Type B pancreatic cell (in vitro differentiated cells): ENCODE measurements at regions not wholly inside any gene's neighbourhood (a gene's known extent, or its start where the extent isn't known, plus 50 kb on each side); places are given as distances from the start of the nearest gene placed in this dataset.

Source experiments
- DNase-seq: peaks from one replicate; pipeline ENCODE4 v3.0.0; 2021; ENCODE audit warnings: mixed read lengths; ENCODE audit not compliant: unreplicated experiment; ENCODE audit errors: extremely low spot score
- H3K27ac Mint-ChIP-seq: 2 replicates; pipeline ENCODE4 v1.8.0; 2021; ENCODE audit warnings: mild to moderate bottlenecking, mixed read lengths
- H3K27me3 Mint-ChIP-seq: 2 replicates; pipeline ENCODE4 v1.8.0; 2021; ENCODE audit warnings: mixed read lengths
- H3K36me3 Mint-ChIP-seq: 2 replicates; pipeline ENCODE4 v1.8.0; 2021; ENCODE audit warnings: mixed read lengths
- H3K4me1 Mint-ChIP-seq: one replicate; pipeline ENCODE4 v1.8.0; 2021; ENCODE audit warnings: mixed read lengths; ENCODE audit not compliant: unreplicated experiment
- H3K4me3 Mint-ChIP-seq: 2 replicates; pipeline ENCODE4 v1.8.0; 2021; ENCODE audit warnings: mild to moderate bottlenecking, mixed read lengths
- H3K9me3 Mint-ChIP-seq: 2 replicates; pipeline ENCODE4 v1.8.0; 2021; ENCODE audit warnings: mixed read lengths
- CTCF ChIP-seq: fragments of 200-600 bp; sonication (generic); conservative IDR thresholded peaks from 2 replicates; pipeline ENCODE4 v1.5.0; 2021; ENCODE audit warnings: antibody characterized with exemption, mild to moderate bottlenecking

GRCh38 chr9:80077059-80077458, 505.3 kb downstream of the TLE4 start:
- no peak for DNase-seq
- Mint-ChIP-seq H3K36me3 (no peaks in the 10 kb centered on the region), H3K27me3 (peaks cover 30% of the 10 kb centered on the region), H3K9me3 (peaks cover 16% of the 10 kb centered on the region), H3K4me1 (peaks cover 22% of the 10 kb centered on the region), H3K27ac (no peak overlapping the region), H3K4me3 (no peak overlapping the region)
- TF ChIP-seq CTCF = no peak

GRCh38 chr9:80076162-80076561, 504.4 kb downstream of the TLE4 start:
- Mint-ChIP-seq H3K36me3 (no peaks in the 10 kb centered on the region), H3K4me3 (no peak overlapping the region), H3K4me1 (peaks cover 22% of the 10 kb centered on the region), H3K27ac (peak overlapping the region; percentile 40), H3K9me3 (peaks cover 16% of the 10 kb centered on the region), H3K27me3 (peaks cover 38% of the 10 kb centered on the region)
- DNase-seq = no peak
- no peak for TF ChIP-seq CTCF

GRCh38 chr9:80074439-80074838, 502.7 kb downstream of the TLE4 start:
- H3K4me3 Mint-ChIP-seq = no peak overlapping the region
- no peak for DNase-seq
- H3K27ac Mint-ChIP-seq = no peak overlapping the region
- peaks cover 22% of the 10 kb centered on the region for H3K4me1 Mint-ChIP-seq
- no peak for TF ChIP-seq CTCF
- H3K36me3 Mint-ChIP-seq = no peaks in the 10 kb centered on the region
- H3K9me3 Mint-ChIP-seq = peaks cover 12% of the 10 kb centered on the region
- peaks cover 50% of the 10 kb centered on the region for H3K27me3 Mint-ChIP-seq

- H3K36me3 Mint-ChIP-seq = no peaks in the 10 kb centered on the region
- peaks cover 12% of the 10 kb centered on the region for H3K9me3 Mint-ChIP-seq
- H3K4me1 Mint-ChIP-seq = peaks cover 23% of the 10 kb centered on the region
- no peak overlapping the region for H3K27ac Mint-ChIP-seq
- no peak for TF ChIP-seq CTCF
- H3K27me3 Mint-ChIP-seq = peaks cover 64% of the 10 kb centered on the region
- H3K4me3 Mint-ChIP-seq = no peak overlapping the region
- no peak for DNase-seq
Observed at GRCh38 chr9:80072451-80072850, 500.7 kb downstream of the TLE4 start.

- Mint-ChIP-seq H3K36me3 (no peaks in the 10 kb centered on the region), H3K9me3 (peaks cover 4% of the 10 kb centered on the region), H3K4me3 (no peak overlapping the region), H3K4me1 (peaks cover 20% of the 10 kb centered on the region), H3K27ac (no peak overlapping the region), H3K27me3 (peaks cover 69% of the 10 kb centered on the region)
- DNase-seq = no peak
- no peak for TF ChIP-seq CTCF
Observed at GRCh38 chr9:80070071-80070742, 498.4 kb downstream of the TLE4 start.

- no peak for DNase-seq
- no peak for TF ChIP-seq CTCF
- Mint-ChIP-seq H3K27ac (no peak overlapping the region), H3K4me3 (peak overlapping the region; percentile 33), H3K9me3 (no peaks in the 10 kb centered on the region), H3K4me1 (peaks cover 32% of the 10 kb centered on the region), H3K36me3 (no peaks in the 10 kb centered on the region), H3K27me3 (peaks cover 71% of the 10 kb centered on the region)
Observed at GRCh38 chr9:80066931-80067330, 495.2 kb downstream of the TLE4 start.
